ENCODE measurements at regions not wholly inside any gene's neighbourhood (a gene's known extent, or its start where the extent isn't known, plus 50 kb on each side); places are given as distances from the start of the nearest gene placed in this dataset.

GRCh38 chr11:127242676-127243075, 242.1 kb upstream of the KIRREL3 start:
- TF ChIP-seq FOXJ3 (CRISPR knock-in tag; IDR thresholded peaks at IDR 0.05) = no peak
- H3K27me3 ChIP-seq (ENCODE audit: insufficient read depth) = no peaks in the 10 kb centered on the region; the same call in 1 of the 2 replicates
- POLR2A ChIA-PET = no interaction called here

GRCh38 chr11:127238321-127238720, 237.8 kb upstream of the KIRREL3 start:
- no peaks in the 10 kb centered on the region for H3K9me3 ChIP-seq
- H3K4me1 ChIP-seq (ENCODE audit: control insufficient read depth in 1 of 2, insufficient read depth in 2 of 2, low read depth in 1 of 2, low read length in 1 of 2) = no peaks in the 10 kb centered on the region; a peak in 1 of 4 replicates
- POLR2A ChIA-PET = no interaction called here
- no peak overlapping the region for H3K27ac ChIP-seq (ENCODE audit: low read depth in 2 of 2, low read length in 1 of 2)
- H3K27me3 ChIP-seq (ENCODE audit: insufficient read depth) = no peaks in the 10 kb centered on the region
- H3K9ac ChIP-seq = no peak overlapping the region
- no peak overlapping the region for H3K4me2 ChIP-seq
- H4K20me1 ChIP-seq (ENCODE audit: insufficient read depth) = no peaks in the 10 kb centered on the region
- 60% methylated on average over 4 of the region's 4 CpGs for WGBS (ENCODE audit: low lambda C conversion rate)
- CTCF ChIA-PET = no interaction called here
- no peaks in the 10 kb centered on the region for H3F3A ChIP-seq (replicated peaks; ENCODE audit: insufficient read depth)
- DNase-seq = no peak
- no peaks in the 10 kb centered on the region for H3K36me3 ChIP-seq (replicated peaks in 1 of 2; ENCODE audit: control insufficient read depth in 1 of 2, insufficient read depth in 2 of 2, low read length in 1 of 2)
- H2AFZ ChIP-seq (ENCODE audit: low read depth) = no peak overlapping the region
- no peaks in the 10 kb centered on the region for H3K9me2 ChIP-seq
- no peak overlapping the region for H3K4me3 ChIP-seq (ENCODE audit: low read depth in 2 of 2, low read length in 1 of 2)
- TF ChIP-seq SIN3A (IDR thresholded peaks at IDR 0.05; ENCODE audit: borderline replicate concordance, low read depth, low read length) (no peak), MXI1 (IDR thresholded peaks at IDR 0.05; ENCODE audit: low read depth, low read length) (no peak), GATA2 (CRISPR knock-in tag; IDR thresholded peaks at IDR 0.05) (no peak), ZBTB33 (IDR thresholded peaks at IDR 0.05; ENCODE audit: borderline replicate concordance, low read depth) (no peak), RCOR1 (IDR thresholded peaks at IDR 0.05; ENCODE audit: low read length) (no peak), YY1 (IDR thresholded peaks at IDR 0.05; ENCODE audit: low read depth) (no peak), REST (IDR thresholded peaks at IDR 0.05; ENCODE audit: low read depth, low read length) (no peak), FOXM1 (IDR thresholded peaks at IDR 0.05; ENCODE audit: low read depth) (no peak), RAD21 (IDR thresholded peaks at IDR 0.05; ENCODE audit: low read length) (no peak), RFX5 (IDR thresholded peaks at IDR 0.05; ENCODE audit: low read length) (no peak), NFIC (IDR thresholded peaks at IDR 0.05; ENCODE audit: borderline replicate concordance) (no peak)
- no peaks in the 10 kb centered on the region for H3K79me2 ChIP-seq (ENCODE audit: insufficient read depth)

More at GRCh38 chr11:127242676-127243075, 242.1 kb upstream of the KIRREL3 start:
- Histone ChIP-seq H3K36me3 (replicated peaks in 1 of 2; ENCODE audit: control insufficient read depth in 1 of 2, insufficient read depth in 2 of 2, low read length in 1 of 2) (no peaks in the 10 kb centered on the region), H3K9ac (no peak overlapping the region), H3K4me2 (no peak overlapping the region), H3K4me3 (ENCODE audit: low read depth in 2 of 2, low read length in 1 of 2) (no peak overlapping the region), H4K20me1 (ENCODE audit: insufficient read depth) (no peaks in the 10 kb centered on the region), H3K4me1 (ENCODE audit: control insufficient read depth in 1 of 2, insufficient read depth in 2 of 2, low read depth in 1 of 2, low read length in 1 of 2) (no peaks in the 10 kb centered on the region), H3K79me2 (ENCODE audit: insufficient read depth) (no peaks in the 10 kb centered on the region), H3F3A (replicated peaks; ENCODE audit: insufficient read depth) (no peaks in the 10 kb centered on the region), H3K27ac (ENCODE audit: low read depth in 2 of 2, low read length in 1 of 2) (no peak overlapping the region), H2AFZ (ENCODE audit: low read depth) (no peak overlapping the region), H3K9me3 (no peaks in the 10 kb centered on the region), H3K9me2 (no peaks in the 10 kb centered on the region)
- no peak for DNase-seq
- CTCF ChIA-PET = interaction anchor here (0.8 to 1.0 kb wide), 2 partner anchors 16 to 802 kb away, joined by 3 read pairs; no protein-coding TSS in a partner anchor
- 10% methylated on average over 2 of the region's 2 CpGs for WGBS (ENCODE audit: low lambda C conversion rate)

Data from SK-N-SH (cell line).